ENCODE measurements at regions not wholly inside any gene's neighbourhood (a gene's known extent, or its start where the extent isn't known, plus 50 kb on each side); places are given as distances from the start of the nearest gene placed in this dataset.

- Histone ChIP-seq H3K27ac (no peak overlapping the region), H3K4me1 (ENCODE audit: control insufficient read depth in 1 of 2, insufficient read depth in 1 of 2, low read depth in 1 of 2, low read length in 1 of 2) (no peaks in the 10 kb centered on the region), H3K27me3 (peaks cover 32% of the 10 kb centered on the region), H3K36me3 (no peaks in the 10 kb centered on the region), H3K4me3 (ENCODE audit: low read depth in 1 of 2, low read length in 1 of 2) (no peak overlapping the region), H3K9me3 (no peaks in the 10 kb centered on the region)
- TF ChIP-seq CTCF (IDR thresholded peaks at IDR 0.05), result no peak
Observed at GRCh38 chr9:135220601-135221575, 133.4 kb downstream of the OLFM1 start.

- Histone ChIP-seq H3K4me1 (ENCODE audit: control insufficient read depth in 1 of 2, insufficient read depth in 1 of 2, low read depth in 1 of 2, low read length in 1 of 2) (no peaks in the 10 kb centered on the region), H3K9me3 (no peaks in the 10 kb centered on the region), H3K27ac (no peak overlapping the region), H3K36me3 (no peaks in the 10 kb centered on the region), H3K4me3 (ENCODE audit: low read depth in 1 of 2, low read length in 1 of 2) (no peak overlapping the region), H3K27me3 (peaks cover 25% of the 10 kb centered on the region)
- TF ChIP-seq CTCF (IDR thresholded peaks at IDR 0.05), result no peak
Observed at GRCh38 chr9:135221576-135221950, 134.1 kb downstream of the OLFM1 start.

- Histone ChIP-seq H3K27me3 (peaks cover 20% of the 10 kb centered on the region), H3K36me3 (no peaks in the 10 kb centered on the region), H3K27ac (no peak overlapping the region), H3K4me1 (ENCODE audit: control insufficient read depth in 1 of 2, insufficient read depth in 1 of 2, low read depth in 1 of 2, low read length in 1 of 2) (no peaks in the 10 kb centered on the region), H3K4me3 (ENCODE audit: low read depth in 1 of 2, low read length in 1 of 2) (no peak overlapping the region), H3K9me3 (no peaks in the 10 kb centered on the region)
- no peak for TF ChIP-seq CTCF (IDR thresholded peaks at IDR 0.05)
Observed at GRCh38 chr9:135221951-135222631, 134.6 kb downstream of the OLFM1 start.

- H3K27ac ChIP-seq, result no peak overlapping the region
- TF ChIP-seq CTCF (IDR thresholded peaks at IDR 0.05), result no peak
- peaks cover 9% of the 10 kb centered on the region for H3K27me3 ChIP-seq
- no peaks in the 10 kb centered on the region for H3K9me3 ChIP-seq
- no peaks in the 10 kb centered on the region for H3K36me3 ChIP-seq
- no peak overlapping the region for H3K4me3 ChIP-seq (ENCODE audit: low read depth in 1 of 2, low read length in 1 of 2)
- H3K4me1 ChIP-seq (ENCODE audit: control insufficient read depth in 1 of 2, insufficient read depth in 1 of 2, low read depth in 1 of 2, low read length in 1 of 2), result no peaks in the 10 kb centered on the region
Observed at GRCh38 chr9:135222881-135223760, 135.7 kb downstream of the OLFM1 start.

GRCh38 chr9:135223831-135224230 lies 136.4 kb downstream of the OLFM1 start:
- no peak overlapping the region for H3K27ac ChIP-seq
- H3K4me1 ChIP-seq (ENCODE audit: control insufficient read depth in 1 of 2, insufficient read depth in 1 of 2, low read depth in 1 of 2, low read length in 1 of 2), result no peaks in the 10 kb centered on the region
- H3K36me3 ChIP-seq, result no peaks in the 10 kb centered on the region
- no peaks in the 10 kb centered on the region for H3K9me3 ChIP-seq
- no peak overlapping the region for H3K4me3 ChIP-seq (ENCODE audit: low read depth in 1 of 2, low read length in 1 of 2)
- no peak for TF ChIP-seq CTCF (IDR thresholded peaks at IDR 0.05)
- peaks cover 2% of the 10 kb centered on the region for H3K27me3 ChIP-seq

Data from neutrophil (primary cell).